Thymus (tissue), 11 donors: ENCODE measurements at regions not wholly inside any gene's neighbourhood (a gene's known extent, or its start where the extent isn't known, plus 50 kb on each side); places are given as distances from the start of the nearest gene placed in this dataset.
"Not testable (repeated sequence)": the region's sequence is repeated elsewhere in the genome, so short reads cannot be mapped to it uniquely, and the experiment has no call there.

Source experiments
- DNase-seq, 9 donors: peaks; one replicate each; pipeline ENCODE4 v3.0.0-alpha.2; 2013; ENCODE audit warnings: low spot score in 9 of 9, low read depth in 6 of 9, missing footprints in 1 of 9
- H3K27ac ChIP-seq, 2 donors: one replicate each; pipeline ENCODE4 v1.5.1; 2013; ENCODE audit warnings: control low read depth in 1 of 2, low read depth in 1 of 2, low read length in 1 of 2, mild to moderate bottlenecking in 1 of 2, moderate library complexity in 1 of 2
- H3K27me3 ChIP-seq, 2 donors: one replicate each; pipeline ENCODE4 v1.5.1; 2013; ENCODE audit warnings: low read length in 1 of 2; ENCODE audit not compliant: control insufficient read depth in 2 of 2, insufficient read depth in 1 of 2
- H3K36me3 ChIP-seq, 2 donors: one replicate each; pipeline ENCODE4 v1.5.1; 2013; ENCODE audit warnings: low read length in 1 of 2, mild to moderate bottlenecking in 1 of 2, moderate library complexity in 1 of 2; ENCODE audit not compliant: control insufficient read depth in 2 of 2, insufficient read depth in 2 of 2
- H3K4me1 ChIP-seq, 2 donors: one replicate each; pipeline ENCODE4 v1.5.1; 2013; ENCODE audit warnings: low read length in 2 of 2; ENCODE audit not compliant: control insufficient read depth in 2 of 2, insufficient read depth in 2 of 2
- H3K4me3 ChIP-seq, 2 donors: one replicate each; pipeline ENCODE4 v1.5.1; 2013; ENCODE audit warnings: low read length in 2 of 2, control low read depth in 1 of 2, mild to moderate bottlenecking in 1 of 2
- H3K9me3 ChIP-seq, 2 donors: one replicate each; pipeline ENCODE4 v1.5.1; 2013; ENCODE audit warnings: low read length in 1 of 2, mild to moderate bottlenecking in 1 of 2; ENCODE audit not compliant: control insufficient read depth in 2 of 2, insufficient read depth in 1 of 2
- WGBS: extraction: QIAGEN DNeasy Blood & Tissue Kit; methylation state at CpG from one replicate; pipeline ENCODE4 v1.1.7; 2013; 5-methylcytosine and 5-hydroxymethylcytosine counted together
- donor health status: healthy.

DNA sequence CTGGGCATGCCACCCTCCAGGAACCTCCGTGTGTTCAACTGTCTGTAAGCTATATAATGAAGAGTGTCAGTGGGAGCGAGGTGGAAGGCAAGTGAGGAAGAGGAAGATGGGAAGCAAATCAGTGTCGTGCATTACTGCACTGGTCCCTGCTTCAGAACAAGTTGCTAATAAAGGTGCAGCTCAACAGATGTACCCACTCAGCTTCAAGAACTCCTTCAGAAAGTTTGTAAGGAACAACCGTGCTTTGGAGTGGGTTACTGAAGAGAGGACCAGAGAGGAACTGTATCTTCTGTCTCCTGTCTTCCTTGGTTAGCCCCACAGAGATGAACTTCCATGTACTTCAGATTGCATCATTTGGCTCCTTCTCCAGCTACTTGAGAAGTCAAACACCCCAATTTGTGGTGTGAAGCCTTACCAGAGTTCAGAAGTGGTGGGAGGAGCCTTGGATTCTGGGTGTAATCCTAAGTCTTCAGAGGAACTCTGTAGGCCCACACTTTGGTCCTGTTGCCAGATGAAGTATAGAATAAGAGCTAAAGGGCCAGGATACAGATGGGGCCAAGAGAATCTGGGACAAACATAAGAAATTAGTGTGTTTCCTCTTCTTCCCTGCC lies 290.5 kb upstream of the PROX1 start:
- Histone ChIP-seq H3K9me3 (no peaks in the 10 kb centered on the region), H3K27me3 (no peaks in the 10 kb centered on the region), H3K27ac (no peak overlapping the region), H3K36me3 (no peaks in the 10 kb centered on the region), H3K4me1 (no peaks in the 10 kb centered on the region), H3K4me3 (no peak overlapping the region)
- no peak for DNase-seq
- 91% methylated on average over 4 of the region's 4 CpGs for WGBS

DNA sequence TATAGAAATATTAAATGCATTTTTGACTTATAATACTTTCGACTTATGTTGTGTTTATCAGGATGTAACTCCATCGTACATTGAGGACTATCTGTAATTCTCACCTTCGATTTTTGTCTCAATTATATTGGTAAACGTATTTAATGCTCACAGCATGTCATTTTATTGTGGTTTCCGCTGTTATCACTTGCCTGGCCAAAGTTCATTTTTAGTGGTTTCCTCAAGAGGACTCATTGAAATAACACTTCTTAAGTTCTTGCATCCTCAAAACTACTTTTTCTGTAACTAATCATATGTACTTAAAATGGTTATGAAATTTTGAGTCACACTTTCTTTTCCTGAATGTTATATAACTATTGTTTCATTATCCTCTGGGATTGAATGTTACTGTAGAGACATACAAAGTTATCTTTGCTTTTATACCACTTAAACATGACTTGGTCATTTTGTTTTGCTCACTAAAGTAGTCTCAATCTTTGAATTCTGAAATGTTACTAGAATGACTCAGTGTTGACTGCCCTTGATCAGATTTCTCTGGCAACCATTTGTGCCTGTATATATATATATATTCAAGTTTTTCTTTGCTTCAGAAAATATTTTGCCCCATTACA lies 289.6 kb upstream of the PROX1 start:
- Histone ChIP-seq H3K4me1 (no peaks in the 10 kb centered on the region), H3K27me3 (no peaks in the 10 kb centered on the region), H3K36me3 (no peaks in the 10 kb centered on the region), H3K4me3 (no peak overlapping the region), H3K27ac (no peak overlapping the region), H3K9me3 (no peaks in the 10 kb centered on the region)
- WGBS, result 84% methylated on average over 5 of the region's 5 CpGs
- no peak for DNase-seq

DNA sequence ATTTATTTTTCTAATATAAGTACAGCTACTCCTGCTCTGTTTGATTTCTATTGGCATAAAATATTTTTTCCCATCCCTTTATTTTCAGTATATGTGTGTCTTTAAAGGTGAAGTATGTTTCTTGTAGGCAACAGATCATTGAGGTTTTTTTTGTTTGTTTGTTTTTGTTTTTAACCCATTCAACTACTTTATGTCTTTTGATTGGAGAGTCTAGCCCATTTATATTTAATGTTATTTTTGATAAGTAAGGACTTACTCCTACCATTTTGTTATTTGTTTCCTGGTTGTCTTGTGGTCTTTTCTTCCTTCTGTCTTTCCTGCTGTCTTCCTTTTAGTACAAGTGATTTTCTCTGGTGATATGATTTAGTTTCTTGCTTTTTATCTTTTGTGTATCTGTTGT lies 285.1 kb upstream of the PROX1 start:
- Histone ChIP-seq H3K27me3 (no peaks in the 10 kb centered on the region), H3K4me3 (no peak overlapping the region), H3K9me3 (peaks cover 0 to 4% of the 10 kb centered on the region in 2 donors), H3K27ac (no peak overlapping the region), H3K4me1 (no peaks in the 10 kb centered on the region), H3K36me3 (no peaks in the 10 kb centered on the region)
- no peak for DNase-seq

DNA sequence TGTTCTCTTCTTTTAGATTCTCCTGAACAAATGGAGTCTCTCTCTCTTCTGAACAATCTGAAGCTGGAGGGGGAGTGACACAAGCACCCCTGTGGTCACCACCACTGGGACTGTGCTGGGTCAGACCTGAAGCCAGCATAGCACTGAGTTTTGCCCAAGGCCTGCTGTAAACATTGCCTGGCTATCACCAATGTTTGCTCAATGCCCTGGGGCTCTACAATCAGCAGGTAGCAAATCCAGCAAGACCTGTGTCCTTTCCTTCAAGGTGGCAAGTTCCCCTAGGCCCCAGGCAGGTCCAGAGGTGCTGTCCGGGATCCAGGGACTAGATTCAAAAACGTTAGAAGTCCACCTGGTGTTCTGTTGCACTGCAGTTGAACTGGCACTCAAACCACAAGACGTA lies 282.8 kb upstream of the PROX1 start:
- DNase-seq, result no peak
- Histone ChIP-seq H3K27me3 (no peaks in the 10 kb centered on the region), H3K36me3 (no peaks in the 10 kb centered on the region), H3K4me1 (no peaks in the 10 kb centered on the region), H3K27ac (no peak overlapping the region), H3K9me3 (peaks cover 0 to 4% of the 10 kb centered on the region in 2 donors), H3K4me3 (no peak overlapping the region)
- 85% methylated on average over 3 of the region's 3 CpGs for WGBS

DNA sequence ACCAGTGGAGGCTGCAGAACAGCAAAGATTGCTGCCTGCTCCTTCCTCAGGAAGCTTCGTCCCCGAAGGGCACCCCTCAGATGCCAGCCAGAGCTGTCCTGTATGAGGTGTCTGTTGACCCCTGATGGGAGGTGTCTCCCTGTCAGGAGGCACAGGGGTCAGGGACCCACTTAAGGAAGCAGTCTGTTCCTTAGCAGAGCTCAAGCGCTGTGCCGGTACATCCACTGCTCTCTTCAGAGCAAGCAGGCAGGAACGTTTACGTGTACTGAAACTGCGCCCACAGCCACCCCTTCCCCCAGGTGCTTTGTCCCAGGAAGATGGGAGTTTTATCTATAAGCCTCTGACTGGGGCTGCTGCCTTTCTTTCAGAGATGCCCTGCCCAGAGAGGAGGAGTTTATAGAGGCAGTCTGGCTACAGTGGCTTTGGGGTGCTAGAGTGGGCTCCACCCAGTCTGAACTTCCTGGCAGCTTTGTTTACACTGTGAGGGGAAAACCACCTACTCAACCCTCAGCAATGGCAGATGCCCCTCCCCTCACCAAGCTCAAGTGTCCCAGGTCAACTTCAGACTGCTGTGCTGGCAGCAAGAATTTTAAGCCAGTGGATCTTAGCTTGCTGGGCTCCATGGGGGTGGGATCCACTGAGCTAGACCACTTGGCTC lies 275.8 kb upstream of the PROX1 start:
- not testable (repeated sequence) for H3K27me3 ChIP-seq, H3K27ac ChIP-seq, H3K9me3 ChIP-seq, H3K4me3 ChIP-seq, H3K4me1 ChIP-seq, DNase-seq, H3K36me3 ChIP-seq
- 86% methylated on average over 7 of the region's 7 CpGs for WGBS

DNA sequence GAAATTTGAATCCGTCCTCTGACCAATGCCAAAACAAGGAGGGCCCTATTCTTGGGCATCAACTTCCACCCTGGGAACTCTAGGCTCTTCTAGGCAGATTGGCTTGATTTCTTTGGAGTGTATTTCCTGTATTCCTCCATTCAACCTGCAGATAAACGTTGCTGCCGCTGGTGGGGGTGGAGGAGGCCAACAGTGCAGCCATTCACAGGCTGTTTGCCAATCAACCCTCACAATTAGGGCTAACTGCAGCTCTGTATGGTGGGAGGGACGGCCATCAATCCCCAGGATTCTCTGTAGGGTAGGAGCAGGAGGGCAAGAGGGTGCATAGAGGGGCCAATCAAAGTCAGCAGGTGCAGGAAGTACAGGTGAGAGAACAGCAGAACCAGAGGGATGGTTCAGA lies 273.1 kb upstream of the PROX1 start:
- Histone ChIP-seq H3K27me3 (no peaks in the 10 kb centered on the region), H3K9me3 (peaks cover 0 to 3% of the 10 kb centered on the region in 2 donors), H3K27ac (no peak overlapping the region), H3K4me3 (no peak overlapping the region), H3K4me1 (no peaks in the 10 kb centered on the region), H3K36me3 (no peaks in the 10 kb centered on the region)
- 46% methylated on average over 4 of the region's 4 CpGs for WGBS
- no peak for DNase-seq

DNA sequence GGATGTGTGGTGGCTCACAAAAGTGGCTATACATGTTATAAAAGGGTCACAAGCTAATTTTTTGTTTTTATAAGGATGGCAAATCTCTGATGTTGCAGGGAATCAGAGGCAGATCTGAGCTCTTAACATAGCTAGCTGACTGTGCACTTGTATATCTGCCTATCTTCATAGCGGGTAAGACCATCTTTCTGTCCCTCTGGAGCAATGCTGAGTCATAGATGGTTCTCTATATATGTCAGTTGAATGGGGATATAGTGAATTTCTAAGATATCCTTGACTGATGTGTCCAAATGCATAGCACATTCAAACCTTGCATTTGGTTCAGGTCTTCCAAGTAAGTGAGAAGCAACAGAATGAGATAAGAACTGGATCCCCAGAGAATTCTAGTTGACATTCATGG lies 272.6 kb upstream of the PROX1 start:
- Histone ChIP-seq H3K27me3 (no peaks in the 10 kb centered on the region), H3K36me3 (no peaks in the 10 kb centered on the region), H3K27ac (no peak overlapping the region), H3K4me1 (no peaks in the 10 kb centered on the region), H3K4me3 (no peak overlapping the region), H3K9me3 (peaks cover 0 to 3% of the 10 kb centered on the region in 2 donors)
- DNase-seq, result no peak
- 97% methylated on average over 1 of the region's 1 CpG for WGBS

DNA sequence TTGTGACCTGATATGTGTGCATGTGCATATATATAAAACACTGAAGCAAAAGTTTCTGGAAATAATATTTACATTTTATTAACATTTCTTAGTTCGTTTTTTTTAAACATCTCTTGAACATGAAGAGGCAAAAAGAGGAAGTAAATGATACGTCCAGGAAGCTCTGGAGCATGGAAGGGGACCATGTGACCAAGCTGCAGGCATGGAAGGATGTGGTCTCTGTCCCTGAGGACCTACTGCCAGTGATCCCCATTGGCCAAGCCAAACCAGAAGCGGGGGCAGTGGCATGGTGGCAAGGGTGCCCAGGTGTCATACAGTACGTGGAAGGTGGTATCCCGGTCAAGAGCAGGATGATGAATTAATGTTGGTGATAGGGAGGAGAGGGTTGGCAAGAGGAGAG lies 268.3 kb upstream of the PROX1 start:
- Histone ChIP-seq H3K27ac (no peak overlapping the region), H3K4me1 (no peaks in the 10 kb centered on the region), H3K9me3 (no peaks in the 10 kb centered on the region), H3K27me3 (no peaks in the 10 kb centered on the region), H3K36me3 (no peaks in the 10 kb centered on the region), H3K4me3 (no peak overlapping the region)
- WGBS, result 47% methylated on average over 5 of the region's 5 CpGs
- no peak for DNase-seq

DNA sequence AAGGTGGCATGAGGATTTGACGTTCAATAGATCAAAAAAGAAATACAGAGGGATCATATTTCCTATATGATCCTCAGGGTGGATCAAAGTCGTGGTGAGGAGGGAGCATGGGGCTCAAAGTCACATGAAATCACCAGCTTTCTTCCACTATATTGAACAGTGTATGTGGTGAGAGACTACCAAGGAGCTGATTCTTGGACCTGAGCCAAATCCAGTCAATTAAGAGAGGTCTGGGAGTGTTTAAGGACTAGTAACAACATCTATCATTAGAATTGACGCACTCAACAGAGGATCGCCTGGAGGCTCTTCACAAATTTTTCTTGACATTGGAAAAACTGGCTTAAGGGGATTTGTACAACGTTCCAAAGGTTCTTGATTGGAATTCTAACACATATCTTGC lies 267.7 kb upstream of the PROX1 start:
- no peak for DNase-seq
- Histone ChIP-seq H3K27me3 (no peaks in the 10 kb centered on the region), H3K27ac (no peak overlapping the region), H3K9me3 (no peaks in the 10 kb centered on the region), H3K4me3 (no peak overlapping the region), H3K4me1 (no peaks in the 10 kb centered on the region), H3K36me3 (no peaks in the 10 kb centered on the region)
- 84% methylated on average over 5 of the region's 5 CpGs for WGBS
